GM12891 (cell line): ENCODE measurements at regions not wholly inside any gene's neighbourhood (a gene's known extent, or its start where the extent isn't known, plus 50 kb on each side); places are given as distances from the start of the nearest gene placed in this dataset.
"Not testable (repeated sequence)": the region's sequence is repeated elsewhere in the genome, so short reads cannot be mapped to it uniquely, and the experiment has no call there.

ENCODE experiments used
- POLR2A ChIP-seq: IDR thresholded peaks from 2 replicates; pipeline ENCODE4 v1.6.1; 2011; ENCODE audit warnings: low read depth, low read length, control low read depth
- POLR2AphosphoS5 ChIP-seq: IDR thresholded peaks from 2 replicates; pipeline ENCODE4 v1.6.1; 2011; ENCODE audit warnings: low read depth, low read length, control low read depth
- POU2F2 ChIP-seq: IDR thresholded peaks from 2 replicates; pipeline ENCODE4 v1.6.1; 2011; ENCODE audit warnings: low read depth, mild to moderate bottlenecking, control low read depth, low read length, moderate library complexity
- SPI1 ChIP-seq: IDR thresholded peaks from 2 replicates; pipeline ENCODE4 v1.6.1; 2011; ENCODE audit warnings: low read depth, low read length, control low read depth
- TAF1 ChIP-seq: IDR thresholded peaks from 2 replicates; pipeline ENCODE4 v1.6.1; 2011; ENCODE audit warnings: low read depth, low read length, control low read depth

DNA sequence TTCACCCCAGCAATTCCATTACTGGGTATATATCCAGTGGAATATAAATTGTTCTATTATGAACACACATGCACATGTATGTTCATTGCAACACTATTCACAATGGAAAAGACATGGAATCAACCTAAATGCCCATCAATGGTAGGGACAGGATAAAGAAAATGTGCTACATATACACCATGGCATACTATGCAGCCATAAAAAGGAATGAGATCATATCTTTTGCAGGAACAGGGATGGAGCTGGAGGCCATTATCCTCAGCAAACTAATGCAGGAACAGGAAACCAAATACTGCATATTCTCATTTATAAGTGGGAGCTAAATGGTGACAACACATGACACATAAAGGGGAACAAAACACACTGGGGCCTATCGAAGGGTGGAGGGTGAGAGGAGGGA lies 112.6 kb upstream of the IVNS1ABP start:
- TF ChIP-seq POLR2A, POLR2AphosphoS5, SPI1, POU2F2, TAF1: not testable (repeated sequence)
